Psoas muscle (tissue), 7 donors: ENCODE measurements at regions not wholly inside any gene's neighbourhood (a gene's known extent, or its start where the extent isn't known, plus 50 kb on each side); places are given as distances from the start of the nearest gene placed in this dataset.
"Not testable (repeated sequence)": the region's sequence is repeated elsewhere in the genome, so short reads cannot be mapped to it uniquely, and the experiment has no call there.

Experiments
- ATAC-seq, 4 donors: fragments of 200-7000 bp; cut with Tn5 transposase; one replicate each; pipeline ENCODE4 v1.9.1; 2020; ENCODE audit warnings: moderate library complexity in 3 of 4, mild to moderate bottlenecking in 2 of 4
- DNase-seq, 2 donors: peaks; one replicate each; pipeline ENCODE4 v3.0.0-alpha.2; 2020
- H3K27ac ChIP-seq: fragments of 200-600 bp; one replicate; pipeline ENCODE4 v1.8.0; 2022
- H3K27me3 ChIP-seq, 3 donors: fragments of 200-600 bp in 1 of 3; one replicate each; pipeline versions ENCODE4 v1.6.1 to v1.8.0; 2013 to 2022; ENCODE audit warnings: low read length in 2 of 3, mild to moderate bottlenecking in 2 of 3, moderate library complexity in 1 of 3; ENCODE audit not compliant: insufficient read depth in 3 of 3
- H3K36me3 ChIP-seq, 2 donors: fragments of 200-600 bp in 1 of 2; one replicate each; pipeline versions ENCODE4 v1.6.1 to v1.8.0; 2013 to 2022; ENCODE audit warnings: low read depth in 1 of 2, mild to moderate bottlenecking in 1 of 2, moderate library complexity in 1 of 2; ENCODE audit not compliant: insufficient read depth in 1 of 2
- H3K4me1 ChIP-seq: fragments of 200-600 bp; one replicate; pipeline ENCODE4 v1.8.0; 2022
- H3K4me3 ChIP-seq: fragments of 200-600 bp; one replicate; pipeline ENCODE4 v1.8.0; 2022; ENCODE audit warnings: mild to moderate bottlenecking
- H3K9me3 ChIP-seq: fragments of 200-600 bp; one replicate; pipeline ENCODE4 v1.8.0; 2022
- CTCF ChIP-seq: fragments of 200-600 bp; IDR thresholded peaks from one replicate; pipeline ENCODE4 v1.8.0; 2022; ENCODE audit warnings: antibody characterized with exemption
- WGBS, 3 donors: extraction: QIAGEN DNeasy Blood & Tissue Kit; methylation state at CpG; one replicate each; pipeline versions ENCODE4 v1.1.6 to v1.1.7; 2013; 5-methylcytosine and 5-hydroxymethylcytosine counted together
- intact Hi-C, 2 donors: fragments of 100-400 bp; cut with DNase I; formaldehyde crosslinking; loops; one replicate each; pipeline versions ENCODE4 v1.11.0 to v1.14.2; 2022
- donor health status: healthy with polysubstance abuse.
- donor health status: DM: no; HTN: no; CAD: no; lungs with moderate emphysema.
- donor health status: Bipolar disorder and iron deficiency.
- donor health status: healthy.
- donor health status: DM: yes; HTN: yes; CAD: no.
- donor health status: DM: no; HTN: no; CAD: no.
- donor health status: DM: yes; HTN: yes; CAD: no.

DNA sequence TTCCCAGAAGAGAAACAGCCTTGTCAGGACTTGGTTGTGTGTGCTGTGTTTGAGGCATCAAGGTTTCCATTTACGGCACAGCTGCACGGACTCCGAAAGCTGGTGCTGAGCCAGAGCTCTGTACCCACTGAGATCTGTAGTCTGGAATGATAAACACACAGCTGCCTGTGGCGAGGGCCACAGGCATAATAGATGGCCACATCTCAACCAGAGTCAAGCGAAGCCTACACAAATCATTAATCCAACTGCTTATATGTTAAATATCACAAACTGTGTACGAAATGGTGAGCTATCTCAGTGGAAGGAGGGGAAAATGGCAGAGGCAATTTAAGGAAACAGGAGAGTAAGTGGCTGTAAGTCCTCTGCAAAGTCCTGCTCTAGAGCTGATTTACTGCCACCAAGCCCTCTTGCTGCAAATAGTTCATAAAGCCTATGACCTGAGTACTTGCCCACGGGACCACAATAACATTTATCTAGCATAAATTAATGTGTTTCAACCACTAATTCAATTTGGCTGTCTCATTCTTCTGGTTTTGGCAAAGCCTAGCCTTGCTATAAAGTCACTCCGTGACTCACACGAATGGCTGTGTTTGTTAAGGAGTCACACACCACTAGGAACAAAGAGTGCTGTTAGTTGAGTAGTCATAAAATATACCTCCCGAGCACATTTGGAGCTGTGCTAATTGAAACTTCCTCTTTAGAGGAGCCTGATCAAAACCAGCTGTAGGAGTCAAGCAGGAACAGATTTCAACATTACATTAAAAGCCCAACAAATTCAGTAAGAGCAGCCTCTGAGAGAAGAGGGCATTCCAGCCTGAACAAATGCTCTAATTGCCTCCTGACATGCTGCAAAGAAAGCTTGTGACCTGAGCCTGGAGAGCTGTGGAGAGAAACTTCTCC lies 738.6 kb upstream of the ZNF608 start:
- ATAC-seq (peak; percentile 93 to 95 (median 94)), DNase-seq (peak; percentile 61 to 86)
- no peaks in the 10 kb centered on the region for H3K36me3 ChIP-seq
- peaks cover 19% of the 10 kb centered on the region for H3K4me1 ChIP-seq
- TF ChIP-seq CTCF: no peak
- peak overlapping the region; percentile 32 for H3K4me3 ChIP-seq
- 13 to 23% (median 15%) methylated on average over 10 of the region's 10 CpGs for WGBS, 3 donors
- H3K9me3 ChIP-seq: no peaks in the 10 kb centered on the region
- H3K27ac ChIP-seq: peak overlapping the region; percentile 85
- intact Hi-C loops: loop anchor here in 1 of 2 donors (10.0 kb wide), 1 partner anchor 580 kb away; no protein-coding TSS in a partner anchor
- no peaks in the 10 kb centered on the region for H3K27me3 ChIP-seq

DNA sequence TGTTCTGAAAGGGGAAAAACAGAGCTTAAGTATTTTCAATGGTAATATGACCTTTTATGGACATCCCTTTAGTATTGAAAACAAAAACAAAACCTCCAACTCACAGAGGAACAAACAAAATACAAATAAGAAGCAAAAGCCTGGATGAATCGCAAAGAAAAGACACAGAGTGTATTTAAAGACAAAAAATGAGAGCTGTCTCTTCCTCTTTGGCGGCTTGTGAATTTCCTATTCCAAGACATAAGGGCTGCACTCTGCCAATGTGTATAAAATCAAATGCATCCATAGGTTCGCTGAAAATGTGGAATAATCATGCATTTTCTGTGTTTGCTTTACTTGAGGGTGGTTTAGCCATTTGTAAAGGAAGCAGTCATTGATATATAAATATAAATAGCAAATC lies 739.3 kb upstream of the ZNF608 start:
- peaks cover 19% of the 10 kb centered on the region for H3K4me1 ChIP-seq
- DNase-seq: no peak
- H3K9me3 ChIP-seq: no peaks in the 10 kb centered on the region
- WGBS, 3 donors: 70 to 78% (median 70%) methylated on average over 3 of the region's 3 CpGs
- ATAC-seq: no peak
- H3K36me3 ChIP-seq: no peaks in the 10 kb centered on the region
- intact Hi-C loops: loop anchor here in 1 of 2 donors (10.0 kb wide), 1 partner anchor 581 kb away; no protein-coding TSS in a partner anchor
- no peaks in the 10 kb centered on the region for H3K27me3 ChIP-seq
- H3K27ac ChIP-seq: peak overlapping the region; percentile 85
- no peak for TF ChIP-seq CTCF
- no peak overlapping the region for H3K4me3 ChIP-seq

DNA sequence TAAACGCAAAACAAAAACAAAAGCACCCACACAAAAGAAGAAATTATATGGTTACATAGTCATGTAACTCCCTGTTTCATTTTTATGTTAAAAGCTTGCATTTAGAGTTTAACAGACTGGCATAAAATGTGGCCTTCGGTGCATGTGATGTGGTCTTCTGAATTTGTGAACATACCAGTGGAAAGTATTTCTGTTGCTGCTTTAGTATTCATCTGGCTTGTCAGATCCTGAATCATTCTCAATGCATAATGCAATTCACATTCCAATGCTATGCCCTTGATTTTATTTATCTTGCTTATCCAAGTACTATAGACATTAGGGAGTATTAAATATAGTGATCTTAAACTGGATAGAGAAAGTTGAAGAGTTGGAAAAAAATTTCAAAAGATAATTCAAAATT lies 740.2 kb upstream of the ZNF608 start:
- no peak for TF ChIP-seq CTCF
- Histone ChIP-seq H3K4me3 (no peak overlapping the region), H3K4me1 (peaks cover 19% of the 10 kb centered on the region), H3K9me3 (no peaks in the 10 kb centered on the region), H3K27me3 (no peaks in the 10 kb centered on the region), H3K36me3 (no peaks in the 10 kb centered on the region), H3K27ac (no peak overlapping the region)
- WGBS, 3 donors: 72 to 85% (median 78%) methylated on average over 2 of the region's 2 CpGs
- DNase-seq (no peak), ATAC-seq (no peak)
- intact Hi-C loops: loop anchor here in 1 of 2 donors (10.0 kb wide), 1 partner anchor 582 kb away; no protein-coding TSS in a partner anchor

GRCh38 chr5:125487231-125487630 lies 740.8 kb upstream of the ZNF608 start:
- DNase-seq (no peak), ATAC-seq (no peak)
- Histone ChIP-seq H3K27ac (no peak overlapping the region), H3K4me1 (peaks cover 19% of the 10 kb centered on the region), H3K36me3 (no peaks in the 10 kb centered on the region), H3K9me3 (no peaks in the 10 kb centered on the region), H3K27me3 (no peaks in the 10 kb centered on the region), H3K4me3 (no peak overlapping the region)
- no peak for TF ChIP-seq CTCF
- 37 to 64% (median 49%) methylated on average over 3 of the region's 3 CpGs for WGBS, 3 donors
- intact Hi-C loops: loop anchor here in 1 of 2 donors (10.0 kb wide), 1 partner anchor 582 kb away; no protein-coding TSS in a partner anchor

DNA sequence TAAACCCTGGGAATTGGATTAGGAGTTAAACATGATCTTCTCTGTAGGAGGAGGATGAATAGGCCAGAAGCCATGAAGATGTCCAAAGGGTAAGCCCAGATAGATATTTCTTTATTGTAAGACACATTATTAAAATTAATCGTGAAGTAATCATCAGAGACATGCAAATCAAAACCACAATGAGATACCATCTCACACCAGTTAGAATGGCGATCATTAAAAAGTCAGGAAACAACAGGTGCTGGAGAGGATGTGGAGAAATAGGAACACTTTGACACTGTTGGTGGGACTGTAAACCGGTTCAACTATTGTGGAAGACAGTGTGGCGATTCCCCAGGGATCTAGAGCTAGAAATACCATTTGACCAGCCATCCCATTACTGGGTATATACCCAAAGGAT lies 741.2 kb upstream of the ZNF608 start:
- intact Hi-C loops: loop anchor here in 1 of 2 donors (10.0 kb wide), 1 partner anchor 583 kb away; no protein-coding TSS in a partner anchor
- H3K4me3 ChIP-seq, H3K9me3 ChIP-seq, H3K27me3 ChIP-seq, DNase-seq, ATAC-seq, H3K36me3 ChIP-seq, H3K27ac ChIP-seq: not testable (repeated sequence)
- WGBS, 3 donors: 66 to 83% (median 66%) methylated on average over 4 of the region's 4 CpGs
- H3K4me1 ChIP-seq: peaks cover 19% of the 10 kb centered on the region
